ENCODE measurements at regions not wholly inside any gene's neighbourhood (a gene's known extent, or its start where the extent isn't known, plus 50 kb on each side); places are given as distances from the start of the nearest gene placed in this dataset.

- DNase-seq (ENCODE audit: low read depth), result no peak
These were observed 331.2 kb upstream of the MAF start for GRCh38 chr16:79931721-79932120.

DNA sequence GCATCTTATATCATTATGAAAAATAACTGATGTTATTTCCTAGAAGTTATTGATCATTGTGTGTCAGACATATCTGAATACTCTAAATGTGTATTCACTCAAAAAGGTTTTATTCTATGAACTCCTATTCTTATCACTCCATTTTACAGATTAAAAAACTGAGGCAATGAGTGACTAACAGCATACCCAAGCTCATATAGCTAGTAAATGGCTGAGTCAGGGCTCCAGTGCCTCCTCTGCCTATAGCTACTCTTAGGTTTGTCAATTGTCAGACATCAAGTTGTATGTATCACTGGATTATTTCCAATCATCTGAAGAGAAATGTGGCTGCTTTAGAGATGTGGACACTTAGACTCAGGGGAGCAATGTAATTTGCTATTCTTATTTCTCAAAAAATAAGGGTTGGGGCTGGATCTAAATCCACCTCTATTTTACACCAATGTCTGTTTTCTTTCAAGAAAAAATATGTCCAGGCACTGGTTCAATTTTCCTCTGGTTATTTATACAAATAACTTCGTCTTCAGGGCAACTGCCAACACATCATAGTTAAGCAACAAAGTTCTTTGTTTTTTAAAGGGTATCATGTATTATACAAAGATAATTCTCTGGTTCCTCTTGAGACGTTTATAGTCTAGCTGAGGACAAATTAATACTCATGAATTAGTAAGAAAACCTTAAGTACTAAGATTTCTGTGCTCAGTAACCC lies 328.9 kb upstream of the MAF start:
- DNase-seq (ENCODE audit: low read depth), result no peak

DNA sequence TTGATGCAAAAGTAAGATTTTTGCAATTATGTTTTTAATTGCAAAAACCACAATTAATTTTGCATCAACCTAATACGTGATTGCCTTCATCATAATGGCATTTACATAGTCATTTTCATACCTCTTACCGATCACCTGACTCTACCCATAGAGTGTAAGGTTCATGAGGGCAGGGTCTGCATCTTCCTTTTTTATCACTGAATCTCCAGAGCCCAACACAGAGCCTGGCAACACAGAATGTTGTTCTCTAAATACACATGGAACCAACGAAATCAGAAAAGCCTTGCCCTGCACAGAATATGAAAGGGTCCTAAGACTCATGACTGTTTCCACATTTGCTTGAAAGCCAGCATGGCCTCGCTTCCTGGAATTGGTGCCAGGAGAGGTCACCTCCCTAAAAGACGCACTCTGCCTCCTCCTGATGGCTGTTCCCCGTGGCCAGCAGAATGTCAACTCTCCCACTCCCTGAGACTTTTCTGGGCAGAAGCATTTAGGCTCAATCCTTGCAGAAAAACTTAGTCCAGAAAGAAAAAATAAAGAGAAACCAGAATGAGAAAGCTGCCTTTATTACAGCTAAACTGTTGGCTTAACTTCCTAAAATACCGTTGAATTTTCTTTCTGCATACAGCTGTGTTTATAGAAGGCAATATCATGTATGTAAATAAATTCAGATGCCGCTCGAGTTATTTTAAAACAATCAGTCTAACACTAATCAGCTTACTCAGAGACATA lies 327.8 kb upstream of the MAF start:
- no peak for DNase-seq (ENCODE audit: low read depth)

DNA sequence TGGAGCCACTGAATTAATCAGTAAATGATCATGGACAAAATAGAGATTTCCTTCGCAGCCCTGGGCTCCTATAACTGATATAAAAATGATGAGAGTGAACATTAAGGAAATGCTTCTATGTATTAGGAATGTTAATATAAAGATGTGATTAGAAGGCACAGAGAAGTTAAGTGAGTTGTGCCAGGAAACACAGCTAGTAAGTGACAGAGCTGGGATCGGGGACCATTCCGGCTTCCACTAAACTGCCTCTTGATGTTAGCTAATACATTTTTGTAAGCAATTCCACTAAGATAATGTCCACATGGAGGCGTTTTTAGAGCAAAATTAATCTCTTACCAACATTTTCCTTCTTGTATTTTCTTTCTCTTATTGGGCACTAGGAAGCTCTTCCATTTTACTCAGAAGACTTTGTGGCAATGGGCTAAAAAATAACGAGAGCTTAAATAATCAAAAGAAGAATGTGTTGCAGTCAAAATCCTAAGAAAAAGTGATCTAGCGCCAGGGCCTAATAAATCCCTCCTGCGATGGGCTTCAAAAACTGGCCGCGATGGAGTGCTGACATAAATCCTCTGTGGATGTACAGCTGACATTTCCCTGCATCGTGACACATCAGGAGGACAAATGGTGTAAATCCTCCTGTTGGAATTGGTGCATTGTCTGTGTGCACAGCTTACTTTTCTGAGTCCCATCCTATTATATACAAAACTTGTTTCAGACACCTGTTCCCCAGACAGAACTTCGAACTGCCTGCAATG lies 326.1 kb upstream of the MAF start:
- DNase-seq (ENCODE audit: low read depth), result no peak

- DNase-seq (ENCODE audit: low read depth), result no peak
These were observed 322.9 kb upstream of the MAF start for GRCh38 chr16:79923431-79923830.

DNA sequence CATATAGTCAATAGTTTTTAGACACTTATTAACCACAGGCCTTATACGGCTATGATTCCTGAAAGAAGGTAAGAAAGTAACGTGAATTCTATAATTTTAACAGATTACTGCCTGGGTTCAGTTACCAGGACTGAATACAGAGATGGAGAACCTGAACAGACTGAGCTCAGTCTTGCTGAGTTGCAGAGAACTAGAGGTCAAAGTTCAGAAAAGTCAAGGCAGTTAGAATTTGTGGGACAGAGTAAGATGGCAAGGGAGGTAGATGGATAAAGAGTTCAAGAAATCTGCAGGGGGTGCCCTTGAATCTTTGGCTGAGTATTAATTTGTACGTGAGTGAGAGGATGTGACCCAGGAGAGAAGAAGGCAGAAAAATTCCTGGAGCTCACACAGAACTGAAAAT lies 320.1 kb upstream of the MAF start:
- DNase-seq (ENCODE audit: low read depth), result no peak

GRCh38 chr16:79918916-79919315 lies 318.4 kb upstream of the MAF start:
- DNase-seq (ENCODE audit: low read depth), result no peak

- no peak for DNase-seq (ENCODE audit: low read depth)
These were observed 315.2 kb upstream of the MAF start for GRCh38 chr16:79915761-79916160.

GRCh38 chr16:79914961-79915720 lies 314.6 kb upstream of the MAF start:
- no peak for DNase-seq (ENCODE audit: low read depth)

- no peak for DNase-seq (ENCODE audit: low read depth)
These were observed 312.2 kb upstream of the MAF start for GRCh38 chr16:79912592-79913310.

- no peak for DNase-seq (ENCODE audit: low read depth)
These were observed 311.1 kb upstream of the MAF start for GRCh38 chr16:79911660-79912059.

DNA sequence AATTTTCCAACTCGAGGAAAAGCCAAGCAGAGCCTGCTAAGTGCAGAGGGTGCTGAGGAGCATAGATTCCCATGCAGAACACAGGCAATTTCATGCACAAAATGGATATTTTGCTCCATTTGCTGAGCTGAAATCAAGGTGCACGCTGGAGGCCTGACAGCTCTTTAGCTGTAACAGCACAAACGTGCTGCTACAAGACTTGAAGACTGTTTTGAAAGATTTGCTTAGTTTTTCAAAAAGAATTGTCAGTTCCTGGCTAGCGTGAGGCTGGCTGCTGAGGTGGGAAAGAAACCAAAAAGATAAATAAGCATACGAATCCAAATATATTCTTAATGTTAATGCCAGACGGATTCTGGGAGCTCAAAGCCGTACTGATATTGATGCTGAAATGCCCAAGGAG lies 309.0 kb upstream of the MAF start:
- no peak for DNase-seq (ENCODE audit: low read depth)

DNA sequence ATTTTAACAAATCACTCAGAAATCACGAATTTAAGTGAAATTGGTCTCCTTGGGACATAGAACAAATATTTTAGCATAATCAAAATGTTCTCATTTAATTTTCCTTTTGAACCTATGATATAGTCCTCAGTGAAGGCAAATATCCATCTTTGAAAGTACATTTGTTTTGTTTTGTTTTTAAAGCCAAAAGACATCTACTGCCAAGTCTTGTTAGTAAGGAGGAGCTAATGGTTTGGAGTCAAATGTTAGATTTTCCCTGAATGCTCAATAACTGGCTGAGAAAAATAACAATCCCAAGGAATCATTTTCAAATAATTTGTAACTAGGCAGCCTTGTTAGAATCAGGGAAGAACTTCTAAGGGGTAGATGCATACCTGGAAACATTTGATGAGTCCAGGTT lies 302.9 kb upstream of the MAF start:
- DNase-seq (ENCODE audit: low read depth), result no peak

DNA sequence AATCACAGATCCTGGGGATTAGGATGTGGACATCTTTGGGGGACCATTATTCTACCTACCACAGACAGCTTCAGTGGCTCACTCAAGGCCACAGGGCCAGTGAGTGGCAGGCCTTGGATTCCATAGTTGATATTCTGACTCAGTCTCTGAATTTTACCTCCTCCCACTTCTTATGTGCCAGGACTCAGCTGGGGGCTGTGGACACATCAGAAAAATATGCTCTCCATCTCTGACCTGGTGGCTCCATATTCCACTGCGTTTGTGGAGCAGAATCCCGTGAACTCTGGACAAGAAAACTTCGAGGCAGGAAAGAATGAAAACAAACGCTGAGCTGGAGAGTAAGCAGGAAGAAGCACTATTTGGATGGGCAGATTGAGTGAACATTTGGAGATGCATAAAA lies 301.8 kb upstream of the MAF start:
- DNase-seq (ENCODE audit: low read depth), result no peak

GRCh38 chr16:79901522-79901921 lies 301.0 kb upstream of the MAF start:
- DNase-seq (ENCODE audit: low read depth), result no peak

DNA sequence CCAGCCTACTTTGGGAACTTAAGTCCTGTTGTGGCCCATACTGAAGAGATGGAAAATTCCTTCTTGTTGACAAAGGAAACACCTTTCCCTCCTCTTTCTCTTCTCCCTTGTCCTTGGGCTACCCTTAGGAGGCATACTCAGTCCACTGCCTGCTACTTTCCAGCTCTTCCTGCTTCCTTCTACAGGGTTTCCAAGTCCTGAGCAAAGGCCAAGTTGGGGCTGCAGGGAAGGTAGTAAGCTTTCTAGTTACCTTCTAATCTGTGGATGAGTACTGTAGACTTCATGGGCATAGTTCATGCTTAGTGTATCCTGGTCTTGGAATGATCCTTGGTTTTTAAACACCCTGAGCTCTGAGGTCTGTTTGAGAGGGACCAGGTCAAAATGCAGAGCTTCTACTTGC lies 299.2 kb upstream of the MAF start:
- no peak for DNase-seq (ENCODE audit: low read depth)

GRCh38 chr16:79899316-79899715 lies 298.8 kb upstream of the MAF start:
- no peak for DNase-seq (ENCODE audit: low read depth)

GRCh38 chr16:79898703-79899102 lies 298.2 kb upstream of the MAF start:
- DNase-seq (ENCODE audit: low read depth), result no peak

GRCh38 chr16:79897453-79898146 lies 297.1 kb upstream of the MAF start:
- DNase-seq (ENCODE audit: low read depth), result no peak

GRCh38 chr16:79897104-79897452 lies 296.5 kb upstream of the MAF start:
- no peak for DNase-seq (ENCODE audit: low read depth)

GRCh38 chr16:79895917-79896203 lies 295.3 kb upstream of the MAF start:
- DNase-seq (ENCODE audit: low read depth), result no peak
